Stimulated activated naive CD8-positive, alpha-beta T cell treated with anti-CD3 and anti-CD28 coated beads, Interleukin-15, Interleukin-2, amounts not matched to agents 100 U/mL and 50 U/mL, for 24 hours (primary cell): ENCODE measurements at regions not wholly inside any gene's neighbourhood (a gene's known extent, or its start where the extent isn't known, plus 50 kb on each side); places are given as distances from the start of the nearest gene placed in this dataset.

Source experiments
- ATAC-seq: fragments of 150-1000 bp; cut with Tn5 transposase; one replicate; pipeline ENCODE4 v1.10.0; 2021
- DNase-seq: peaks from one replicate; pipeline ENCODE4 v3.0.0; 2021

GRCh38 chr15:93716615-93717231 lies 514.6 kb upstream of the MCTP2 start:
- no peak for DNase-seq

GRCh38 chr15:93709708-93710107 lies 521.7 kb upstream of the MCTP2 start:
- no peak for DNase-seq
- ATAC-seq, result no peak

More at GRCh38 chr15:93716615-93717231, 514.6 kb upstream of the MCTP2 start:
- no peak for ATAC-seq

DNA sequence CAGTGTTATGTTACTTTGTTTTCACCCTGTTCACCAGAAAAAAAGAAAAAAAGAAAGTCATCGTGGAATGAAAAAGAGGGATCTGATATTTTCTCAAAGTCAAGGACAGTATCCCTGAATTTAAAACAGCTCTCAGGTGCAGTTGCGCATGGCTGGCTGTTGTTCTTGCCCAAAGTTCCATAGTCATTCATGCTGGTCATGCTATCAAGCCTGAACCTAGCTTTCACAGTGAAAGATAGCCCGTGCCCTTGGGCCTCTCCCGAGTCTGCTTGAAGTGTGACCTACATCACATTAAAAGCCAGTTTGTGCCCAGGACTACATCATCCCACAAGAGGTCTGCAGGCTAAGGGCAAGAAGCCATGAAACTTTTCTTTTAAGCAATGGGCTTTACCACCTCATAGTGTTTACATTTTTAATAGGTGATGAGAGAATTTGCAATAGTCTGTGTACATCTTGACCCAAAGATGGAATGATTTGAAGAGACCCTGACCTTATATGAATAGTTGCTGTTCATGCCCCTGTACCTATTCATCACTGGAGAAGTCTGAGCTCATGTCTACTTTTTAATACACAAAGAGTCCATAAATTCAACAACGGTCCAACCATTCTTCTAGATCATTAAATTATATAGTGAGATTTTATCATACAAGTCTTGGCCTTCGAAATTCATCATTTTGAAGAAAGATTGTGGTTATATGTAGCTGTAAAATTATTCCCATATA lies 522.5 kb upstream of the MCTP2 start:
- DNase-seq, result no peak

GRCh38 chr15:93707751-93708150 lies 523.6 kb upstream of the MCTP2 start:
- ATAC-seq, result no peak
- no peak for DNase-seq

More for the DNA sequence above, 522.5 kb upstream of the MCTP2 start:
- no peak for ATAC-seq

GRCh38 chr15:93706495-93707292 lies 524.7 kb upstream of the MCTP2 start:
- ATAC-seq (no peak), DNase-seq (no peak)

- no peak for ATAC-seq
Observed at GRCh38 chr15:93705753-93706455, 525.5 kb upstream of the MCTP2 start.

GRCh38 chr15:93703092-93703739 lies 528.1 kb upstream of the MCTP2 start:
- DNase-seq, result no peak
- ATAC-seq, result no peak

More at GRCh38 chr15:93705753-93706455, 525.5 kb upstream of the MCTP2 start:
- DNase-seq, result no peak

DNA sequence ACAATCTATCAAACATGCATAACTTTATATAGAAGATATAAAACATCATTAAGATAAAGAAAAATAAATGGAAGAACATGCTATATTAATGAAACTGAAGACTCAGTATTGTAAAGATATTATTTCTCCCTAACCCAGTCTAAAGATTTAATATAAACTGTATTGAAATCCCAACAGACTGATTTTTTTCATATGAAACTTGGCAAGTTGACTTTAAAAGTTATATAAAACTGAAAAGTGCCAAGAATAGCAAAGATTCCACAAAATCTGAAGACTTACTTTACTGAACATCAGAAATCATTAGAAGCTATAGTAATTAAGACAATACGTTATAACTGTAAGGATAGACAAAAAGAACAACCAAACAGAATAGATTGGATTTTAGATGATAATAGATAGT lies 531.3 kb upstream of the MCTP2 start:
- no peak for ATAC-seq
- no peak for DNase-seq

GRCh38 chr15:93694033-93694432 lies 537.3 kb upstream of the MCTP2 start:
- DNase-seq (no peak), ATAC-seq (no peak)

DNA sequence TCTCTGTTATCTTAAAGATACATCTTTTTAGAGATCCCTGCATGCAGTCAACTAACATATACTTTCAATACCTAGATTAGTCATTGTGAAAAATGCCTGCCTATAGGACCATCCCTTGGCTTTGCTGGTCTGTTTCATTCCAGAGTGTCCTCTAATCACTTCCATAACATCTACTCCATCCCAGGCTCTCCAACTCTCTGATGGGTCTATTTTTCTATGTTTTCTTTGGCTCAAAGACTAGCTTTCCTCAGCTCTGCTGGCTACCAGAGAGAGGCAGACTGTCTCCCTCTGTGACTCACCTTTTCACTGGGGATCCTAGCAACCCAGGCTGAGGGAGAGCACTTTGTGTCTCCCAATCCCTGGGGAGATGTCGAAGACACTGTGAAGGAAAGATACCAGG lies 547.7 kb upstream of the MCTP2 start:
- DNase-seq, result no peak
- ATAC-seq, result no peak

DNA sequence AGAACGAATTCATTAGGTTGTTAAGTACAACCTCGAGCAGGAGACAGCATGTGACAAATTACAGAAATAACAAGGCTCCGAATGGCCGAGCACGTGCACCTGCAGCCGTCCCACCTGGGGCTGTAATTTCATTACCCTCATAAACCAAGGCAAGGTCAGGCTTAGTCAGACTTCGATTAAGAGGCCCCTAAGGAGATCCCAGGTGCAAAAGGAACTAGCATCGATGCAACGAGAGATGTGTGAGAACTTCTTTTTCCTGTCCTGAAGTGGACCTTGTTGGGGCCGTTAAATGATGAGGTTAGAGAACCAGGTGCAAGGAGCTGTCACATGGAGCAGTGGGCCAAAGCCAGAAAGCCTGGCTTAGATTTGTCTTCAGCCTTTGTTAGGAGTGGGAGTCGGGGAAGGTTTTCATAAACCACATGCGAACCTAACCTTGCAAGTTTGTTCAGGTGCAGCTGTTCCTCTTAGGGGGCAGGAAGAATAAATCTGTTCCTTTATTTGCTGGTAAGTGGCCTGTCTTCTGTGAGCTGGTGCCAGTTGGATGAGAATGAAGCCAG lies 559.9 kb upstream of the MCTP2 start:
- no peak for DNase-seq
- no peak for ATAC-seq

- no peak for ATAC-seq
- DNase-seq, result no peak
Observed at GRCh38 chr15:93670931-93671330, 560.4 kb upstream of the MCTP2 start.

DNA sequence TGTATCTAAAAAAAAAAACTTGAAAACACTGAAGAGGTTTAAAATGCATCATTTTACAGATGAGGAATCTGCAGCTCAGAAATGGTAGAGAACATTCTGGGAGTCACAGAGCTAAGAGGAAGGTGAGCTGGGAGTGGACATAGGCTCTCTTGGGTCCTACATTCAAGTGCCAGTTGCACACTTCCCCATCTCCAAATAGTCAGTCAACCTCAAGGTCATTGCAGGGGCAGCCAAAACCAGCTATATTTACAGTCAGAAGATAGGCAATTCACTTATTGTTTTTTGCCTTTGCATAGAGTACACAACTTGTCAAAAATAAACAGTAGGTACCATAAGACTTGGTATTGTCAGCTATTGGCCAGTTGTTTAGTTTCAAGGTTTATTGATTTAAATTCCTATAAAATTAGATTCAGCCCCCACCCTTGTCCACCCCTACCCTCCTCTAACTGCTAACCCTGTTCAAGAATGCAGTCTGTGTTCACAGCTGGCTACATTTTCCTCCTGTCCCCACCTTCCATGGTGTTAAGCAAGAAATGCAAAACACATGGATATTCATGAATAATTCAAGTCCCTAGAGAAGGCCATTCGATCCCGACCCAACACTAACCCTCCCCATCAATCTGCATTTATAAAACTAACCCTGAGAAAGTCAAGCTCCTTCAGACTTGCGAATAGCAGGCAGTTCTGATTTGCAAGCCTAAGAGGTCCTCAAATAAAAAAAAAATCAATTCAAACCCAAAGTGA lies 567.0 kb upstream of the MCTP2 start:
- ATAC-seq (no peak), DNase-seq (no peak)

- DNase-seq (no peak), ATAC-seq (no peak)
Observed at GRCh38 chr15:93662162-93662885, 569.0 kb upstream of the MCTP2 start.

- ATAC-seq, result no peak
Observed at GRCh38 chr15:93658026-93658816, 569.2 kb upstream of the RGMA start.

GRCh38 chr15:93656041-93656440 lies 567.0 kb upstream of the RGMA start:
- ATAC-seq (no peak), DNase-seq (no peak)

More at GRCh38 chr15:93658026-93658816, 569.2 kb upstream of the RGMA start:
- DNase-seq, result no peak

DNA sequence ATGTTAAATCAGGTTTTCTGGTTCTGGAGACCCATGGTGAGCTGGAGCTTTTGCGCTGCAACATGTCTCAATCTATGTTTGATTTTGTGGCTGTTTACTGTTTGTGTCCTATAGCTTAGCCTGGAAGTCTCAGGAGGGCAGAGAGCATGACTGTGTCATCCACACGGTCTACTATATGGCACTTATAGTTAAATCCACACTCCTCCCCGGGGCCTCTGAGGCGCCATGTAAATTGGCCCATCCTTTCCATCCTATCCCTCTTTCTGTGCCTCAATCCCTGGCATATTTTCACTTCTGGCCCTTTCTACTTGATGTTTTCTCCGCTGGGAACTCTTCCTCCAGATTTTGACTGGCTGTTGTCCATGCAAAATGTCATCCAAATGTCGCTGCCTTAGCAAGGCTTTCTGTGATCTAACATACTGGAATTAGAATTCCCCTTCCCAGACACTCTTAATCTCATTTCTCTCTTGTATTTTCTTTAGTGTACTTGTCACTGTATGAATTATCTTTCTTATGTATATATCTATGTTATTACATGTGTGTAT lies 560.8 kb upstream of the RGMA start:
- DNase-seq (no peak), ATAC-seq (no peak)

GRCh38 chr15:93646193-93646592 lies 557.2 kb upstream of the RGMA start:
- no peak for DNase-seq
- ATAC-seq, result no peak

DNA sequence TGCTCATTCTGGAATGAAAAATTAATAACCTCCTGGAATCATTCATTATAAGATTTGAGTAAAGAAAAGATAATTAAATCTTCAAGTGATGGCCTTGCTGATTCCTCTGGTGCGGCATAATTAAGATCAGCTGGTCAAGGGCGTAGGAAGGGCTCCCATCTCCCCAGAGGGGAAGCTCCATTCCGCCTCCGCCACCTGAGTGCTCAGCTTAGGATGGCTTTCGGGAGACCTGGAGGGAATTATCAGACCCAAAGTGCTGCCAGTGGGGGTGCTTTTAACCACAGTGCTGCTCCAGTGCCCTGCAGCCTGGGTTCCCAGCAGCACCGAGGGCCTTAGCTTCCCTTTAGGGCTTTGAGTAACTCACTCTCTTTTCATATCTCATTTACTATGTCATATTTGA lies 556.6 kb upstream of the RGMA start:
- DNase-seq (no peak), ATAC-seq (no peak)
